ENCODE measurements at regions not wholly inside any gene's neighbourhood (a gene's known extent, or its start where the extent isn't known, plus 50 kb on each side); places are given as distances from the start of the nearest gene placed in this dataset.

GRCh38 chr14:26996246-26996645, 398.4 kb upstream of the NOVA1 start:
- DNase-seq = no peak

- no peak for DNase-seq
These were observed 404.3 kb upstream of the NOVA1 start for GRCh38 chr14:27002179-27002578.

- DNase-seq = no peak
These were observed 408.7 kb upstream of the NOVA1 start for GRCh38 chr14:27006570-27006969.

- no peak for DNase-seq
These were observed 410.4 kb upstream of the NOVA1 start for GRCh38 chr14:27008187-27008586.

GRCh38 chr14:27012641-27013040, 414.8 kb upstream of the NOVA1 start:
- DNase-seq = no peak

GRCh38 chr14:27013678-27014077, 415.8 kb upstream of the NOVA1 start:
- DNase-seq = no peak

GRCh38 chr14:27015065-27015464, 417.2 kb upstream of the NOVA1 start:
- DNase-seq = peak; percentile 0

GRCh38 chr14:27025648-27026047, 427.8 kb upstream of the NOVA1 start:
- no peak for DNase-seq

- DNase-seq = no peak
These were observed 428.3 kb upstream of the NOVA1 start for GRCh38 chr14:27026097-27026496.

GRCh38 chr14:27040552-27040951, 442.7 kb upstream of the NOVA1 start:
- DNase-seq = peak; percentile 5

- DNase-seq = no peak
These were observed 451.9 kb upstream of the NOVA1 start for GRCh38 chr14:27049701-27050100.

GRCh38 chr14:27050208-27050607, 452.4 kb upstream of the NOVA1 start:
- no peak for DNase-seq

- DNase-seq = no peak
These were observed 458.8 kb upstream of the NOVA1 start for GRCh38 chr14:27056586-27056985.

- no peak for DNase-seq
These were observed 463.5 kb upstream of the NOVA1 start for GRCh38 chr14:27061299-27061698.

GRCh38 chr14:27063959-27064358, 466.1 kb upstream of the NOVA1 start:
- DNase-seq = no peak

GRCh38 chr14:27065886-27066285, 468.1 kb upstream of the NOVA1 start:
- DNase-seq = no peak

GRCh38 chr14:27067961-27068360, 470.1 kb upstream of the NOVA1 start:
- no peak for DNase-seq

GRCh38 chr14:27072589-27072988, 474.8 kb upstream of the NOVA1 start:
- no peak for DNase-seq

GRCh38 chr14:27075503-27075902, 477.7 kb upstream of the NOVA1 start:
- no peak for DNase-seq

GRCh38 chr14:27077214-27077613, 479.4 kb upstream of the NOVA1 start:
- no peak for DNase-seq

GRCh38 chr14:27077710-27078109, 479.9 kb upstream of the NOVA1 start:
- DNase-seq = no peak

GRCh38 chr14:27078191-27078590, 480.4 kb upstream of the NOVA1 start:
- no peak for DNase-seq

GRCh38 chr14:27079716-27080115, 481.9 kb upstream of the NOVA1 start:
- DNase-seq = no peak

GRCh38 chr14:27085500-27085899, 487.7 kb upstream of the NOVA1 start:
- no peak for DNase-seq

- DNase-seq = no peak
These were observed 492.9 kb upstream of the NOVA1 start for GRCh38 chr14:27090716-27091115.

- no peak for DNase-seq
These were observed 494.1 kb upstream of the NOVA1 start for GRCh38 chr14:27091973-27092372.

Measured in fibroblast of skin of abdomen (primary cell).